Heart left ventricle (tissue), 16 donors: ENCODE measurements at regions not wholly inside any gene's neighbourhood (a gene's known extent, or its start where the extent isn't known, plus 50 kb on each side); places are given as distances from the start of the nearest gene placed in this dataset.

Source experiments
- ATAC-seq, 4 donors: fragments of 200-7000 bp; cut with Tn5 transposase; one replicate each; pipeline ENCODE4 v1.9.1; 2020 to 2022; ENCODE audit warnings: moderate library complexity in 4 of 4, mild to moderate bottlenecking in 3 of 4, moderate number of reproducible peaks in 1 of 4
- DNase-seq, 5 donors: peaks; one replicate each; pipeline ENCODE4 v3.0.0-alpha.2; 2020
- H3K27ac ChIP-seq, 12 donors: fragments of 200-600 bp; sonication (generic) in 4 of 12; one replicate each; pipeline versions ENCODE4 v1.5.0 to v1.8.0; 2016 to 2022; ENCODE audit warnings: mild to moderate bottlenecking in 2 of 12
- H3K27me3 ChIP-seq, 9 donors: fragments of 200-600 bp; sonication (generic) in 2 of 9; one replicate each; pipeline versions ENCODE4 v1.5.1 to v1.8.0; 2016 to 2022; ENCODE audit warnings: mild to moderate bottlenecking in 3 of 9
- H3K36me3 ChIP-seq, 9 donors: fragments of 200-600 bp; sonication (generic) in 2 of 9; one replicate each; pipeline versions ENCODE4 v1.5.0 to v1.8.0; 2018 to 2022; ENCODE audit warnings: mild to moderate bottlenecking in 2 of 9
- H3K4me1 ChIP-seq, 12 donors: fragments of 200-600 bp; sonication (generic) in 4 of 12; one replicate each; pipeline versions ENCODE4 v1.5.0 to v1.8.0; 2016 to 2022; ENCODE audit warnings: mild to moderate bottlenecking in 3 of 12
- H3K4me3 ChIP-seq, 12 donors: fragments of 200-600 bp; sonication (generic) in 4 of 12; one replicate each; pipeline versions ENCODE4 v1.5.0 to v1.8.0; 2017 to 2022; ENCODE audit warnings: mild to moderate bottlenecking in 9 of 12, moderate library complexity in 4 of 12
- H3K9me3 ChIP-seq, 12 donors: fragments of 200-600 bp; sonication (generic) in 4 of 12; one replicate each; pipeline versions ENCODE4 v1.5.0 to v1.8.0; 2016 to 2022; ENCODE audit warnings: mild to moderate bottlenecking in 1 of 12
- CTCF ChIP-seq, 12 donors: fragments of 200-600 bp; sonication (generic) in 4 of 12; IDR thresholded peaks; one replicate each; pipeline versions ENCODE4 v1.5.0 to v1.8.0; 2018 to 2022; ENCODE audit warnings: antibody characterized with exemption in 12 of 12, mild to moderate bottlenecking in 5 of 12
- POLR2A ChIP-seq, 2 donors: fragments of 450-650 bp; IDR thresholded peaks; one replicate each; pipeline ENCODE4 v1.6.1; 2017; ENCODE audit warnings: antibody characterized with exemption in 2 of 2, mild to moderate bottlenecking in 2 of 2, moderate library complexity in 2 of 2
- WGBS, 4 donors: extraction: QIAGEN DNeasy Blood & Tissue Kit in 2 of 4; methylation state at CpG; one replicate each; pipeline versions ENCODE4 v1.1.5 to v1.1.7; 2013 to 2018; 5-methylcytosine and 5-hydroxymethylcytosine counted together
- intact Hi-C, 10 donors: fragments of 100-400 bp; cut with DNase I; formaldehyde crosslinking; loops; one replicate each; pipeline versions ENCODE4 v1.11.1 to v1.14.2; 2022
- donor health status: ischemic (EF 13 %, LVEDD 7.1; RV severe dilation, severe dysfunction).
- donor health status: healthy with polysubstance abuse.
- donor health status: DM: no; HTN: yes; CAD: no.
- donor health status: DM: no; HTN: no; CAD: no.
- donor health status: ischemic (EF 25% LVEDD 6.9; RV normal size, moderate dysfunction).
- donor health status: ischemic (EF 25% LVEDD 5.7; RV mildly dilated, moderate dysfunction).
- donor health status: healthy.
- donor health status: DM: yes; HTN: yes; CAD: no.
- donor health status: ischemic (EF 35%, LVEDD 5.7; RV mildly dilated, moderate dysfunction).
- donor health status: nonischemic (EF 11% LVEDD 7.7; RV severe dilation, severe dysfunction).
- donor health status: DM: yes; HTN: yes; CAD: no.
- donor health status: PGD.
- donor health status: ischemic (EF 29% LVEDD 5.4; RV normal size, mild dysfunction).
- donor health status: nonischemic (EF 23%, LVEDD 6.1; RV moderate dilation, normal function).

- Histone ChIP-seq H3K4me1 (peaks cover 0 to 27% (median 5%) of the 10 kb centered on the region in 12 donors), H3K36me3 (no peaks in the 10 kb centered on the region), H3K9me3 (no peaks in the 10 kb centered on the region), H3K4me3 (peak overlapping the region in 11 of 12 donors; percentile 14 to 75 (median 58)), H3K27ac (peak overlapping the region; percentile 40 to 83 (median 66)), H3K27me3 (no peaks in the 10 kb centered on the region)
- TF ChIP-seq CTCF (IDR thresholded peaks at IDR 0.05) (no peak), POLR2A (IDR thresholded peaks at IDR 0.05) (no peak)
- intact Hi-C loops: loop anchor here in 3 of 10 donors (2.0 to 10.0 kb wide), 5 partner anchors 51 to 136 kb away; no protein-coding TSS in a partner anchor
- peak; percentile 53 to 82 (median 74) for ATAC-seq
- WGBS, 4 donors: 5 to 11% (median 7%) methylated on average over 28 of the region's 28 CpGs
- DNase-seq: peak; percentile 35 to 72 (median 58)
Measured at GRCh38 chr11:122440811-122441665, 214.5 kb upstream of the UBASH3B start.

- 13 to 15% (median 14%) methylated on average over 29 of the region's 29 CpGs for WGBS, 4 donors
- Histone ChIP-seq H3K9me3 (no peaks in the 10 kb centered on the region), H3K4me1 (peaks cover 0 to 27% (median 5%) of the 10 kb centered on the region in 12 donors), H3K36me3 (no peaks in the 10 kb centered on the region), H3K4me3 (peak overlapping the region; percentile 14 to 75 (median 58)), H3K27me3 (no peaks in the 10 kb centered on the region), H3K27ac (peak overlapping the region; percentile 40 to 83 (median 66))
- intact Hi-C loops: loop anchor here in 4 of 10 donors (2.0 to 10.0 kb wide), 6 partner anchors 52 to 135 kb away; no protein-coding TSS in a partner anchor
- DNase-seq: peak in 4 of 5 donors; percentile 17 to 75 (median 40)
- TF ChIP-seq CTCF (IDR thresholded peaks at IDR 0.05) (no peak), POLR2A (IDR thresholded peaks at IDR 0.05) (no peak)
- ATAC-seq: peak; percentile 66 to 91 (median 84)
Measured at GRCh38 chr11:122439866-122440810, 215.4 kb upstream of the UBASH3B start.

GRCh38 chr11:122436188-122436555 lies 219.3 kb upstream of the UBASH3B start:
- Histone ChIP-seq H3K4me1 (peaks cover 0 to 14% (median 1%) of the 10 kb centered on the region in 12 donors), H3K9me3 (no peaks in the 10 kb centered on the region), H3K36me3 (no peaks in the 10 kb centered on the region), H3K27me3 (no peaks in the 10 kb centered on the region), H3K4me3 (no peak overlapping the region), H3K27ac (no peak overlapping the region)
- WGBS, 4 donors: 87 to 93% (median 90%) methylated on average over 3 of the region's 3 CpGs
- DNase-seq: no peak
- no peak for ATAC-seq
- intact Hi-C loops: loop anchor here in 1 of 10 donors (10.0 kb wide), 1 partner anchor 71 kb away; no protein-coding TSS in a partner anchor
- TF ChIP-seq CTCF (IDR thresholded peaks at IDR 0.05) (no peak), POLR2A (IDR thresholded peaks at IDR 0.05) (no peak)
